ENCODE measurements at regions not wholly inside any gene's neighbourhood (a gene's known extent, or its start where the extent isn't known, plus 50 kb on each side); places are given as distances from the start of the nearest gene placed in this dataset.

GRCh38 chr5:155068616-155069100 lies 55.1 kb downstream of the KIF4B start:
- Mint-ChIP-seq H3K27me3 (no peaks in the 10 kb centered on the region), H3K27ac (no peak overlapping the region), H3K36me3 (ENCODE audit: low read depth) (no peaks in the 10 kb centered on the region), H3K9me3 (no peaks in the 10 kb centered on the region), H3K4me1 (no peaks in the 10 kb centered on the region), H3K4me3 (no peak overlapping the region)
- DNase-seq (no peak), ATAC-seq (no peak)

GRCh38 chr5:155069961-155070360 lies 56.4 kb downstream of the KIF4B start:
- DNase-seq (no peak), ATAC-seq (no peak)
- Mint-ChIP-seq H3K27ac (no peak overlapping the region), H3K36me3 (ENCODE audit: low read depth) (no peaks in the 10 kb centered on the region), H3K4me1 (no peaks in the 10 kb centered on the region), H3K27me3 (no peaks in the 10 kb centered on the region), H3K9me3 (no peaks in the 10 kb centered on the region), H3K4me3 (no peak overlapping the region)

GRCh38 chr5:155070781-155071180 lies 57.2 kb downstream of the KIF4B start:
- Mint-ChIP-seq H3K9me3 (no peaks in the 10 kb centered on the region), H3K4me1 (no peaks in the 10 kb centered on the region), H3K4me3 (no peak overlapping the region), H3K27me3 (no peaks in the 10 kb centered on the region), H3K27ac (no peak overlapping the region), H3K36me3 (ENCODE audit: low read depth) (no peaks in the 10 kb centered on the region)
- DNase-seq: no peak
- no peak for ATAC-seq

- Mint-ChIP-seq H3K27me3 (peaks cover 11% of the 10 kb centered on the region), H3K36me3 (ENCODE audit: low read depth) (no peaks in the 10 kb centered on the region), H3K9me3 (no peaks in the 10 kb centered on the region), H3K4me3 (no peak overlapping the region), H3K27ac (no peak overlapping the region), H3K4me1 (no peaks in the 10 kb centered on the region)
- no peak for ATAC-seq
- DNase-seq: no peak
These were observed 62.8 kb downstream of the KIF4B start for GRCh38 chr5:155076379-155076778.

- ATAC-seq: no peak
- H3K4me3 Mint-ChIP-seq: no peak overlapping the region
- no peaks in the 10 kb centered on the region for H3K9me3 Mint-ChIP-seq
- H3K36me3 Mint-ChIP-seq (ENCODE audit: low read depth): no peaks in the 10 kb centered on the region
- DNase-seq: no peak
- no peaks in the 10 kb centered on the region for H3K4me1 Mint-ChIP-seq
- H3K27ac Mint-ChIP-seq: no peak overlapping the region
- H3K27me3 Mint-ChIP-seq: peaks cover 11% of the 10 kb centered on the region
These were observed 66.1 kb downstream of the KIF4B start for GRCh38 chr5:155079698-155080097.

- H3K9me3 Mint-ChIP-seq: no peaks in the 10 kb centered on the region
- peaks cover 11% of the 10 kb centered on the region for H3K27me3 Mint-ChIP-seq
- no peaks in the 10 kb centered on the region for H3K36me3 Mint-ChIP-seq (ENCODE audit: low read depth)
- DNase-seq: no peak
- H3K4me3 Mint-ChIP-seq: no peak overlapping the region
- H3K4me1 Mint-ChIP-seq: no peaks in the 10 kb centered on the region
- no peak overlapping the region for H3K27ac Mint-ChIP-seq
- no peak for ATAC-seq
These were observed 67.2 kb downstream of the KIF4B start for GRCh38 chr5:155080721-155081120.

GRCh38 chr5:155081618-155082017 lies 68.1 kb downstream of the KIF4B start:
- Mint-ChIP-seq H3K27ac (no peak overlapping the region), H3K4me1 (no peaks in the 10 kb centered on the region), H3K4me3 (no peak overlapping the region), H3K9me3 (no peaks in the 10 kb centered on the region), H3K27me3 (peaks cover 8% of the 10 kb centered on the region), H3K36me3 (ENCODE audit: low read depth) (no peaks in the 10 kb centered on the region)
- DNase-seq: no peak
- no peak for ATAC-seq

- DNase-seq (no peak), ATAC-seq (no peak)
- Mint-ChIP-seq H3K9me3 (no peaks in the 10 kb centered on the region), H3K27me3 (peaks cover 6% of the 10 kb centered on the region), H3K27ac (no peak overlapping the region), H3K4me1 (no peaks in the 10 kb centered on the region), H3K36me3 (ENCODE audit: low read depth) (no peaks in the 10 kb centered on the region), H3K4me3 (no peak overlapping the region)
These were observed 68.8 kb downstream of the KIF4B start for GRCh38 chr5:155082401-155082800.

- Mint-ChIP-seq H3K27ac (no peak overlapping the region), H3K4me1 (no peaks in the 10 kb centered on the region), H3K4me3 (no peak overlapping the region), H3K36me3 (ENCODE audit: low read depth) (no peaks in the 10 kb centered on the region), H3K27me3 (no peaks in the 10 kb centered on the region), H3K9me3 (peaks cover 6% of the 10 kb centered on the region)
- ATAC-seq (no peak), DNase-seq (no peak)
These were observed 71.9 kb downstream of the KIF4B start for GRCh38 chr5:155085282-155085989.

- H3K27ac Mint-ChIP-seq: no peak overlapping the region
- DNase-seq (no peak), ATAC-seq (no peak)
- no peaks in the 10 kb centered on the region for H3K4me1 Mint-ChIP-seq
- no peak overlapping the region for H3K4me3 Mint-ChIP-seq
- no peaks in the 10 kb centered on the region for H3K36me3 Mint-ChIP-seq (ENCODE audit: low read depth)
- H3K27me3 Mint-ChIP-seq: no peaks in the 10 kb centered on the region
- peaks cover 6% of the 10 kb centered on the region for H3K9me3 Mint-ChIP-seq
These were observed 73.5 kb downstream of the KIF4B start for GRCh38 chr5:155087036-155087435.

- ATAC-seq: no peak
- no peak for DNase-seq
- H3K27me3 Mint-ChIP-seq: no peaks in the 10 kb centered on the region
These were observed 75.3 kb downstream of the KIF4B start for GRCh38 chr5:155088811-155089210.

GRCh38 chr5:155089643-155090042 lies 76.1 kb downstream of the KIF4B start:
- DNase-seq (no peak), ATAC-seq (no peak)
- Mint-ChIP-seq H3K4me3 (no peak overlapping the region), H3K36me3 (ENCODE audit: low read depth) (no peaks in the 10 kb centered on the region), H3K27ac (no peak overlapping the region), H3K9me3 (peaks cover 6% of the 10 kb centered on the region), H3K4me1 (no peaks in the 10 kb centered on the region), H3K27me3 (no peaks in the 10 kb centered on the region)

More at GRCh38 chr5:155088811-155089210, 75.3 kb downstream of the KIF4B start:
- Mint-ChIP-seq H3K4me3 (no peak overlapping the region), H3K36me3 (ENCODE audit: low read depth) (no peaks in the 10 kb centered on the region), H3K27ac (no peak overlapping the region), H3K9me3 (peaks cover 6% of the 10 kb centered on the region), H3K4me1 (no peaks in the 10 kb centered on the region)

- Mint-ChIP-seq H3K27me3 (peaks cover 4% of the 10 kb centered on the region), H3K4me1 (no peaks in the 10 kb centered on the region), H3K9me3 (peaks cover 6% of the 10 kb centered on the region), H3K36me3 (ENCODE audit: low read depth) (no peaks in the 10 kb centered on the region), H3K27ac (no peak overlapping the region), H3K4me3 (no peak overlapping the region)
- DNase-seq (no peak), ATAC-seq (no peak)
These were observed 77.6 kb downstream of the KIF4B start for GRCh38 chr5:155091063-155091648.

- DNase-seq (no peak), ATAC-seq (no peak)
- Mint-ChIP-seq H3K27ac (no peak overlapping the region), H3K27me3 (peaks cover 4% of the 10 kb centered on the region), H3K9me3 (peaks cover 6% of the 10 kb centered on the region), H3K4me1 (no peaks in the 10 kb centered on the region), H3K4me3 (no peak overlapping the region), H3K36me3 (ENCODE audit: low read depth) (no peaks in the 10 kb centered on the region)
These were observed 78.5 kb downstream of the KIF4B start for GRCh38 chr5:155091768-155092717.

- peaks cover 4% of the 10 kb centered on the region for H3K27me3 Mint-ChIP-seq
These were observed 80.9 kb downstream of the KIF4B start for GRCh38 chr5:155094455-155094854.

More at GRCh38 chr5:155094455-155094854, 80.9 kb downstream of the KIF4B start:
- Mint-ChIP-seq H3K4me1 (no peaks in the 10 kb centered on the region), H3K27ac (no peak overlapping the region), H3K9me3 (peaks cover 6% of the 10 kb centered on the region), H3K36me3 (ENCODE audit: low read depth) (no peaks in the 10 kb centered on the region), H3K4me3 (no peak overlapping the region)
- no peak for ATAC-seq
- no peak for DNase-seq
